GM13977 (cell line): ENCODE measurements at regions not wholly inside any gene's neighbourhood (a gene's known extent, or its start where the extent isn't known, plus 50 kb on each side); places are given as distances from the start of the nearest gene placed in this dataset.

Experiments used
- DNase-seq: peaks from one replicate; pipeline ENCODE4 v3.0.0; 2012; ENCODE audit warnings: low spot score
- in situ Hi-C: fragments of 300-500 bp; cut with MboI; formaldehyde crosslinking; loops from one replicate; pipeline ENCODE4 v1.12.0; 2022; ENCODE audit warnings: low sequenced_read_pairs, low pct_unique_long_range_greater_than_20kb, mixed read lengths, inconsistent platforms; ENCODE audit not compliant: unreplicated experiment
- TF ChIP-seq, protein P1 (sequence below): IDR thresholded peaks from 2 replicates; pipeline ENCODE4 v1.5.1; 2012; ENCODE audit warnings: mild to moderate bottlenecking, control low read depth; ENCODE audit not compliant: insufficient read depth; ENCODE audit errors: extremely low read depth, missing control alignments

GRCh38 chr2:181188605-181189004 is 208.2 kb downstream of the UBE2E3 start:
- DNase-seq, result no peak
- in situ Hi-C loops, result no loop called here
- TF ChIP-seq, protein P1, sequence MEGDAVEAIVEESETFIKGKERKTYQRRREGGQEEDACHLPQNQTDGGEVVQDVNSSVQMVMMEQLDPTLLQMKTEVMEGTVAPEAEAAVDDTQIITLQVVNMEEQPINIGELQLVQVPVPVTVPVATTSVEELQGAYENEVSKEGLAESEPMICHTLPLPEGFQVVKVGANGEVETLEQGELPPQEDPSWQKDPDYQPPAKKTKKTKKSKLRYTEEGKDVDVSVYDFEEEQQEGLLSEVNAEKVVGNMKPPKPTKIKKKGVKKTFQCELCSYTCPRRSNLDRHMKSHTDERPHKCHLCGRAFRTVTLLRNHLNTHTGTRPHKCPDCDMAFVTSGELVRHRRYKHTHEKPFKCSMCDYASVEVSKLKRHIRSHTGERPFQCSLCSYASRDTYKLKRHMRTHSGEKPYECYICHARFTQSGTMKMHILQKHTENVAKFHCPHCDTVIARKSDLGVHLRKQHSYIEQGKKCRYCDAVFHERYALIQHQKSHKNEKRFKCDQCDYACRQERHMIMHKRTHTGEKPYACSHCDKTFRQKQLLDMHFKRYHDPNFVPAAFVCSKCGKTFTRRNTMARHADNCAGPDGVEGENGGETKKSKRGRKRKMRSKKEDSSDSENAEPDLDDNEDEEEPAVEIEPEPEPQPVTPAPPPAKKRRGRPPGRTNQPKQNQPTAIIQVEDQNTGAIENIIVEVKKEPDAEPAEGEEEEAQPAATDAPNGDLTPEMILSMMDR, result no peak

DNA sequence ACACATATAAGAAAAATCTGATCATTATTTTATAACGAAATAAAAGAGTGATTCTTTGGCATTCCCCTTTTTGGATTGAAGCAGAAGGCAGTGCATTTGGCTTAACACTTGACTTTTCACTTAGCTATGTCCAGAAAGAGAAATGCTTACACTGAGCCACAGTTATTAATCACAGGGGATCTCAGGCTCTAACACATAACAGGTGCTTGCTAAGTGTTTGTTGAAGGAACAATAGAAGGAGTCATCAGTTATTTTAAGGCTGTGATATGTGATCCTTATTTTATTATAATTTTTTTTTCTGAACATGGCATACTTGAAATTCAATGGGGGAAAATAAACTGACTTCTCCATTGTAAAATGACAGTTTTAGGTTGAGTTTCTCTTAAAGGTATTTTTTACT is 209.5 kb downstream of the UBE2E3 start:
- DNase-seq, result no peak
- TF ChIP-seq, protein P1, result no peak
- in situ Hi-C loops, result no loop called here

GRCh38 chr2:181190711-181191110 is 210.3 kb downstream of the UBE2E3 start:
- TF ChIP-seq, protein P1, result no peak
- DNase-seq, result no peak
- in situ Hi-C loops, result no loop called here

DNA sequence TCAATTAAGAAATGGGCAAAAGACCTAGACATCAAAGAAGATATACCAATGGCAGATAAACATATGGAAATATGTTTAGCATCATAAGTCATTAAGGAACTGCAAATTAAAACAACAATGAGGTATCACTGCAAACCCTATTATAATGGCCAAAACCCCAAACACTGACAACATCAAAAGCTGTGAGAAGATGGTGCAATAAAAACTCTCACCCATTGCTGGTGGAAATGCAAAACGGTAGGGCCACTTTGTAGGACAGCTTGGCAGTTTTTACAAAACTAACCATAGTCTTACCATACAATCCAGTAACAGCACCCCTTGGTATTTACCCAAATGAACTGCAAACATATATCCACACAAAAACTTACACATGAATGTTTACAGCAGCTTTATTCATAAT is 213.1 kb downstream of the UBE2E3 start:
- TF ChIP-seq, protein P1, result no peak
- in situ Hi-C loops, result no loop called here
- no peak for DNase-seq

GRCh38 chr2:181196401-181196800 is 216.0 kb downstream of the UBE2E3 start:
- in situ Hi-C loops, result no loop called here
- no peak for DNase-seq
- TF ChIP-seq, protein P1, result no peak

DNA sequence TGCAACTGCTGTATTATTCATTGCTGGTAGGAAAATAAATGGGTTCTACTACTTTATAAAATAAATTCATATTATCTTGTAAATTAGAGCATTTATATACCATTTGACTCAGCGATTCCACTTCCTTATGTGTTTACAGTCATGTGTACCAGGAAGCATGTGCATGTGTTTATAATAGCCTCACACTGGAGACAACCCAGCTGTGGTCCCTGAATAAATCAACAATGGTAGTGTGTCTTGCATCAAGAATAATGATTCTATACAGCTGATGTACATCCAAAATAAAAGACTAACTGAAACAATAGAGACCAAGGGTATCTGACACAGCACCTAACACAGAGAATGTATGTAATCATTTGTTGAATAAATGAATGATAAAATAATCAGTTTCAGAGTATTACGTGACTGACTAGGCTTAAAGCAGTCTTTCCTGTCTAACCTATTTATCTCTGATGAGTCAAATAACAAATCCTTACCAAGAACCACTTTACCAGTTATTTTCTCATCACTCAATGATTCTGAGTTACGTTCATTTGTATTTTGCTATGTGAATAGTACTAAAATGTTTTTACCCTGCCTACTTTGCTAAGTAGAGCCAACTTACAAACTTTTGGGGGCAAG is 216.8 kb downstream of the UBE2E3 start:
- TF ChIP-seq, protein P1, result no peak
- DNase-seq, result no peak
- in situ Hi-C loops, result no loop called here
